GM18507 (cell line): ENCODE measurements at regions not wholly inside any gene's neighbourhood (a gene's known extent, or its start where the extent isn't known, plus 50 kb on each side); places are given as distances from the start of the nearest gene placed in this dataset.
"Not testable (repeated sequence)": the region's sequence is repeated elsewhere in the genome, so short reads cannot be mapped to it uniquely, and the experiment has no call there.

Experiments
- DNase-seq: peaks from one replicate; pipeline ENCODE4 v3.0.0; 2011; ENCODE audit warnings: low read depth; ENCODE audit not compliant: insufficient read length; ENCODE audit errors: extremely low spot score
- FAIRE-seq: peaks from 2 replicates; lab custom pipeline; 2011; peaks lifted over from hg19 to GRCh38; lab: Jason Lieb, UNC

DNA sequence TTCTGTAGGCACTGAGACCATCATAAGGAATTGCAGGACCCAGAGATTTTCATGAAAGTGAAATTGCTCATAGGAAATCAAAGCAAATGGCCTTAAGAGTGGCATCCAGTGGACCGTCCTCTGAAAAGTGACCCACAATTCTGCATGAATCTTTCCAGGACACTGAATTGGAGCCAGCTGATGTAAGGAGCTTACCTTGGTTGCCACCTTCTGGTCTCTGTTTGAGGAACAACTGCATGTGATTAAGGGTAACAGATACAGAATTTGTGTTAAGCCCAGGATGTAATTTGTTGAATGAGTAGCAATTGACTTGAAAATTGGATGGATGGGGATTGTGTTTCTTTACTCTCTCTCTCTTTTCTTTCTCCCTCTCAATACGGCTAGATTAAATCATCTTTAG, 49.9 kb upstream of the GAS1 start:
- FAIRE-seq, result no peak

DNA sequence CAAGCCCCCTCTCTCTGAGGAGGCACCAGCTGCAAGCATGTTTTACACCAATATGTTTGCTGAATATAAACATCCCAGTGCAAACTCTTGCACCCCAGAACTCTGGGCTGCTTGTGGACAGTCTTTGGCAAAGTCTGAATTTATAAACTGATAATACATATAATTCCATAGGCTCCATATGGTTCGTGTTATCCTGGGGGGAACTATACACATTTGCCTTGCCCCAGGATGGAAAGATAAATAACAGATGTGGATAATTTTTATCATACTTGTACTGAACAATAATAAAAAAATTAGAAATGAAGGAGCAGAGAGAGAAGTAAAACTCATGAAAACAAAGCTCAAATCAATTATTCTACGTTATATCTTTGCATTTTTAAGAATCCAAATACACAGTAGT, 50.6 kb upstream of the GAS1 start:
- DNase-seq, result no peak

More for the DNA sequence above, 49.9 kb upstream of the GAS1 start:
- no peak for DNase-seq

DNA sequence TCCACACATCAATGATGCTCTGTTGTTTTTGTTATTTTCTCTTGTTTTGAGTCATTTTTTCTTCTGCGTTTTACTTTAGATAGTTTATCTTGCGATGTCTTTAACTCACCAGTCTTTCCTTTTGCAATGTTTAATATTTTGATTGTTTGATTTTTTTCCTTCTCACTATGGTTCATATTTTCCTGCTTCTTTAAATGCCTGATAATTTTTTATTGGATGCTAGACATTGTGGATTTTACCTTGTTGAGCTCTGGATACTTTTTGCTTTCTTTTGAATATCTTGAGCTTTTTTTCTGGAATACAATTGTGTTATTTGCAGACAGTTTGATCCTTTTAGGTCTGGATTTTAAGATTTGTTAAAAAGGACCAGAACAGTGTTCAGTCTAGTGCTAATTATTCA, 55.2 kb upstream of the GAS1 start:
- DNase-seq (no peak), FAIRE-seq (no peak)

More for the DNA sequence above, 50.6 kb upstream of the GAS1 start:
- no peak for FAIRE-seq

DNA sequence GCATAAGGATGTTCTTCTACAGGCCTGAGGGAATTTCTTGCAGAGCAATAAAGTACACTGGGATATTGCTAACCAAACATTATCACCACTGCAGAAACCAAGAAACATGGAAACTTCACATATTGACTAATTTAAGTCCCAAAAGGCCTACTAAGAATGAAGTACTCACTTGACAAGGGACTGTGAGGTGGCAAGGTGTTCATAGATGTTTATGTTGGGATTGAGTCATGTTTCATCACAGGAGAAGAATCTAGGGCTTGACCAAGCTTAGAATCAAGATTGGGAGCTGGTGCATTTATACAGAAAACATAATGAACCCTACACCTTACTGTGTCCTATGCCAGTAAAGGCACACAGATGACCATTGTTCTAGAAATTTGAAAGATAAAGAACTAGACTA, 56.7 kb upstream of the GAS1 start:
- no peak for DNase-seq
- FAIRE-seq, result no peak

DNA sequence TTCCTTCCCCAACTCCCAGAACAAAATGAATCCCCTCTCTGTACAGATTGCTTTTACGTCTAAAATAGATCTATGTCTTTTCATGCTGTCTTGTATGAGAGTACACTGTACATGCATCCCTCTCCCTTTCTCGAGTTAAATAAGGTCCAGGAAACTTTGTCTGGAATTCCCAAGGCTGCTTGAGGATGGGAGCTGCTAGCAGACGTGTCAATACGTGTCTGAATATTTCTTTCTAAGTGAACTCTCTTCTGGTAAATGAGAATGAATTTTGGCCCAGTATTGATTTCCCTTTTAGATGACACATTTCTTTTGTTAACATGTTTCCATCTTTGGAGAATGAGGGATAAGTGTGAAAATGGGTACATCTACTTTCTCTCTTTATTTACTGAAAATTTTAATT, 59.6 kb upstream of the GAS1 start:
- DNase-seq, result no peak
- no peak for FAIRE-seq

DNA sequence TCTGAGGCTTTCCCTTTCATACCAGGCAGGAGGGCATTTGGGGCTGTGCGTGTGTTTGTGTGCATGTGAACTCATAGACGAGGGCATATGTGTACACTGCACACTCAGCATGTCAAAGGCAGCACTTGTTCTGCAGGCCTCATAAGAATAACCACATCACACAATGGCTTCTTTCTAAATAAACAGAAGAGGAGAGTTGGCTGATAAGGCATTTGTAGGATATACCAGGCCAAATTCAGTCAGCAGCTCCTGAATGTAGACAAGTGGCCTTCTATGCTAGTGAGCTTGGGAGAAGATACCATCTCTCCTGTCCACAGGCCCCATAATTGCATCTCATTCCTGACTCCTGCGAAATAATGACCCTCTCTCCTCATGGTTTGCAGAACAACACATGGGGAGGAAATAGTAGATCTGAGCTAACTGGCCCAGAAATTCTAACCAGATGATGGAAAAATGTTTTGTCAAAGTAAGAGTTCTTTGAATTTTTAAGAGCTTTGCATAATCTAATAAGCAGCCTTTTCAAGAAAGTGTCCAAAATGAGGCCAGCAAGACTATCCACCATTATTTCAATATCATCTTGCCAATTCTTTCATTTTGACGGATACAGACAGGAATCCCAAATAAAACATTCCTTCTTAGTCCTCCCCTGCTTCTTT, 60.5 kb upstream of the GAS1 start:
- DNase-seq (no peak), FAIRE-seq (no peak)

DNA sequence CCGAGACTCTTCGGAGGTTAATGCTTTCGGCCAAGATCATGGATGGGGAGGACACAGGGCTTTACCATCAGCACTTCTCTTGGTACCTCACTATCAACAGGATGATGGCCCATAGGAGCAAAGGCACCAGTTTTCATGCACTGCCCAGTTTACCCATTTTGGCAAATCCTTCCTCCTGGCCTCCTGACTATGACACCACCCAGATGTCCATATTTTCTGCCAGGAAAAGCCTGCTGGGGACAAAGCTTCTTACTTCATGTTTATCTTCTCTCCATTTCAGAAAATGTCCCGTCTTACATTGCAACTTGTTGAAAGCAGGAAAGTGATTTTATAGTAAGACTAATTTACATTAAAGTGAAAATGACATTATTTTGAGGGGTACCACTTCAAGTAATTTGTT, 61.4 kb upstream of the GAS1 start:
- FAIRE-seq (no peak), DNase-seq (no peak)

DNA sequence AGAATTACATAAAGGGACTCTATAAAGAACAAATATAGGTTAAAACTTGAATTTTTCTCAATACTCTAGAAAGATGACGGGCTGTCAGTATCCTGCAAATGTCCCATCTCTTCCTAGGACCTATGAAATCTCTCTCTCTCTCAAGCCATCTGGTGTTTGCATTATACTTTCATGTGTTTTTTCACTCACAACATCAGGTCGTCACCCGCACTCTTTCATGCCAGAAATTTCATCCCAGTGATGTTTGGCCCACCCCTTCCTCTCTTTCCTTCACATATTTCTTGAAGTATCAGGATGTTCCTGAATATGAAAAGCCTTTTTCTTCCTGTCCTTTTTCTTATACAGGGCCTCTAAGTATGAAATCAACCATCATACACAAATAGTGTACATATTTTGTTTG, 63.3 kb upstream of the GAS1 start:
- no peak for FAIRE-seq
- DNase-seq, result no peak

DNA sequence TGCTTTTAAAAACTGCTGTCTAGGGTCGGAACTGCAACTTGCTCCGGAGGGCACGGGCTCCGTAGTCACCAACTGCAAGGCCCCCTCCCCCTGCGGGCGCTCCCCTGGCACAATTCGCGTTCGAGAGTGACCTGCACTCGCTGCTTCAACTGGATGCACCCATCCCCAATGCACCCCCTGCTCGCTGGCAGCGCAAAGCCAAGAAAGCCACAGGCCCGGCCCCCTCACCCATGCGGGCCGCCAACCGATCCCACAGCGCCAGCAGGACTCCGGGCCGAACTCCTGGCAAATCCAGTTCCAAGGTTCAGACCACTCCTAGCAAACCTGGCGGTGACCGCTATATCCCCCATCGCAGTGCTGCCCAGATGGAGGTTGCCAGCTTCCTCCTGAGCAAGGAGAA, 64.2 kb upstream of the GAS1 start:
- no peak for FAIRE-seq
- DNase-seq, result no peak

DNA sequence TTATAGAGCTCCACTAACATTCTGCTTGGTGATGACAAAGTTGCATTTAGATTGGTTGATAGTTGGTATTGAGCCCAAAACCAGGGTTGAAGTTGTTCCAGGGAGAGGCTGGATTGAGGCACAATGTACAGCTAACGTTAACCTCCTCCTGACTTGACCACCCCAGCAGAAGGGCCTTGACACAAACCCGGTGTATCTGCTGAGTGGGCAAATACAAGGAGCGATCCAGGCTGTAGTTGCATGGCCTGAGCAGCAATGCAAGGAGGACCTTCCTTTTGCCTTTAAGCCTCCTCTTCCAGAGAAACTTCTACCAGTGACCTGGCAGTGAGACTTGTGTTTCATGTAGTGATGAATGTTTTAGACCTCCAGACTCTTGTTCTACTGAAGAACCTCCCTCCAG, 66.2 kb upstream of the GAS1 start:
- FAIRE-seq, result no peak
- no peak for DNase-seq

DNA sequence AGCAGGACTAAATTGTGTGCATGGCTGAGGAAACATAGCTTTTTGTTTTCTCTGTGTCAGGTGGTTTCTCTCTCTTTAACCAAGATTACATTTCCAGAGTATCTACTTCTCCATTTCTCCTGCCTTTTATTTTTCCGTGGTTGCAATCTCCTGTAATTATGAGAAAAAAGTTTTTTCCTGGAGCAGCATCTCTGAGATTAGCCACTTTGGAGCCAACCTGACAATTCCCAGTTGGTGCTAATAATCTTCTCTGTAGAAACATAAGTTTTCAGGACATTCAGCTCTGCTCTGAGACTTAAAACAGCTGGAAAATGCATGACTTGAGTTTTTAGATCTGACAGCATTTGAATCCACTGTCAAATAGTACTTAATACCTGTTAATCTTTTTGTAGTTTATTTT, 67.1 kb upstream of the GAS1 start:
- FAIRE-seq (no peak), DNase-seq (no peak)

DNA sequence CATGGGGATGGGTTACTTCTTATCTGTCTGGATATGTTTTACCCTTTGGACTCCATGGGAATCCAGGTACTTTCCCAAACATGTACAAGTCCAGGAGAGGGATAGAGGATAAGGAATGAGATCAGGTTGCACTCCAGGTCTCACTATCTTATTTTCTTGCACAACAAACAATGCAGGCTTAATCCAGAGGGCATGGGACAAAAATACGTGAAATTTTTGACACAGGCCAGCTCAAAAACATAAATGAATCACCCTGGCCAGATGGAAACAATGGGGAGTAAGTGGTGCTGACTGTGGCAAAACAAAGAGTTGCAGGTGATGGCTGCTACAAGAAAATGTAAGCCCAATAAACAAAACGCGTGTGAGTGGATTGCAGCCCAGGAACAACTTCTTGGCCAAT, 69.4 kb upstream of the GAS1 start:
- DNase-seq, result no peak
- FAIRE-seq, result no peak

DNA sequence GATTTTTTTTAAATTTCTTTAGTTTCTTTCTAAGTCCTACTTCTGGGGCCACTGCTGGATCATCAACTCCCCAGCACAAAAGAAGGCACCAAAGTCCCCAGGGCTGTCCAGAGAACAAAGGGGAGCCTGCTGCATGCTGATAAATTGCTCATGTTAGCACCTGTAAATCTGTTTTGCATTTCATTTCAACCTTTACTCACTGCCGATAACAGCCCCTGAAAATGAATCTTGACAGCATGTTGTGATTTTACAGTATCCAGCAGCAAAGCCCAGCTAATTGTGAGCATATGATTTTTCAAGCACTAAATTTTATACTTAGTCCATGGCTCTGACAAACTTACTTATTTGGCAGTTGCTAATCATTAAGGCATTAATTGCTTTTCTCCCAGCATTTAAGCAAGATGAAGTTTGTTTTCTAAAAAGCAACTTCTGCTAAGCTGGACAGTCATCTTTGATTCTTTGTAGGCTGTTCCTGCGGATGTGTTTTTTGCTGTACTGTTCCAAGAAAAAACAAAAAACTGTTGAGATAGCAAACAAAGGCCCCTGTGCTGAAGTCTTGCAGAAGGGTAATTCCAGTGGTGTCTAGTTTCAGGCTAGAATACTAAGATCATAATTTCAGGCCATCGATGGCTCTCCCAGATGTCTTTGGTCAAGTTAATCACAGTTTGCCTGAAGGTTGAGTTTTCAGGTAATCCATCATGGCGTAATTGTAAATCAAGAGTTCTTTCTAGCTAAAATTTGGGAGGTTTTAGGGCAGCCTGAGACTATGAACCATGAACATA, 73.1 kb upstream of the GAS1 start:
- DNase-seq, result no peak
- FAIRE-seq, result no peak

DNA sequence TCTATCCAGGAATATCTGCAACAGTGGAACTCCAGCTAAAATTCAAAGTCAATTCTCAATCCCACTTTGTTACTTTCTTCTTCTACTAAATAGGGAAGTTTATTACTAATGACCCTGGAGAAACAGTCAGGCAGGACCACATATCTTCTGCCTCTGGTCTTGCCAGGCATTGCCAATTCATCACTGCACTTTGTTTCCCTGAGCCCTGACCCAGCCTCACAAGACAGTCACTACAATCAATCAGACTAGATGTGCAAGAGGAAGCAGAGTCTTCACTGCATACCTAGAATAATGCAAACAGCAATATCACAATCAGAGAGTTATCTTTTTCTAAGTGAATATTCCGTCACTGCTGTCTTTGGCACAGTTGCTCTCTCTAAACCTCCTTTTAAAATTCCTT, 74.9 kb upstream of the GAS1 start:
- FAIRE-seq (no peak), DNase-seq (no peak)

DNA sequence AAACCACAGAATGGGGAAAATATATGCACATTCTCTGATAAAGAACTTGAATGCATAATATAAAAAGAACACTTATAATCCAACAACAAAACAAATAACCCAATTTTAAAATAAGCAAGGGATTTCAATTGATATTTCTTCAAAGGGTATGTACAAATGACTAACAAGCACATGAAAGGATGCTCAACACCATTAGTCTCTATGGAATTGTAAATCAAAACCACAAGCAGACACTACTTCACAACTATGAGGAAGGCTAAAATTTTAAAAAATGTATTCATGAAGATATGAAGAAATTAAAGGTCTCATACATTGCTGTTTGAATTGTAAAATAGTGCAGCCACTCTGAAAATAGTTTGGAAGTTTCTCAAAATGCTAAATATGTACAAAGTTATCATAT, 78.9 kb upstream of the GAS1 start:
- FAIRE-seq (no peak), DNase-seq (no peak)

DNA sequence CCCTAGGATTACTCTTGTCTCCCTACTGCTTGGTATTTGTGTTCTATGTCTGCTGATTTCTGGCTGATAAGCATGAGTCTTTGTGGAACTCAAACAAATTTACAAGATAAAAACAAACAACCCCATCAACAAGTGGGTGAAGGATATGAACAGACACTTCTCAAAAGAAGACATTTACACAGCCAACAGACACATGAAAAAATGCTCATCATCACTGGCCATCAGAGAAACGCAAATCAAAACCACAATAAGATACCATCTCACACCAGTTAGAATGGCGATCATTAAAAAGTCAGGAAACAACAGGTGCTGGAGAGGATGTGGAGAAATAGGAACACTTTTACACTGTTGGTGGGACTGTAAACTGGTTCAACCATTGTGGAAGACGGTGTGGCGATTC, 81.5 kb upstream of the GAS1 start:
- FAIRE-seq, DNase-seq: not testable (repeated sequence)

DNA sequence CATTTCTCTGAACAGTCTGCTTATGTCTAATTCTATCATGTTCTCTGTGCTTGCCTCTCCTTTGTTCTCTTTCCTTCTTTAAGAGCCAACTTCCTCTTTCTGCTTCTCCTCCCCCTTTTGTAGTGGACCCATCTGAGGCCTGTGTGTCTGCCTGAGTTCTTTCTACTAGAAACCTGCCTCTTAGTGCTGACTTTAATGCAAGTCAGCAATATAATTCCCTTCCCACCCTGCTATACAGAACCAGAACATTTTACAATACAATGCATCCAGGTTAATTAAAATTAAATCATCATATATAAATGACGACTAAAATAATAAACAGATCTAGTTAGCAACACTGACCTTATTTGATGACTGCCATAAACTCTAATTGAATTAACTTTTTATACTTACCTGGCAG, 82.6 kb upstream of the GAS1 start:
- FAIRE-seq, result no peak
- no peak for DNase-seq

DNA sequence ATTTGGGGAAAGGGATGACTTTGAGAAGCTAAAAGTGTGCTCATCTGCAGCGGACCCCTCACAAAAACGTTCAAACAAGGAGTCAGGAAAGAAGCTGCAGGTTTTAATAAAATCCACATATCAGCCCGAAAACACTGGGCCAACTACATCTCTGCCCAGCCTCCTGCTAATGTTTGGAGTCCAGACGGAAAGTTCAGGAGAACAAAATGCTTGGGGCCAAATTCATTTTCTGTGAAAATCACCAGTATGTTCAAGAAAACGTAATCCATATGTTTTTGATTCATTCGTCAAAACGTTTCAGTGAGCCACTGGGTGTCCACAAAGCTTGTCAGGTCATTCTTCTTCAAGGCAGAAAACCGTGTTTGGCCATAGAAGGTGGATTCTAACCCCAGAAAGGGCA, 87.5 kb upstream of the GAS1 start:
- DNase-seq (no peak), FAIRE-seq (no peak)

DNA sequence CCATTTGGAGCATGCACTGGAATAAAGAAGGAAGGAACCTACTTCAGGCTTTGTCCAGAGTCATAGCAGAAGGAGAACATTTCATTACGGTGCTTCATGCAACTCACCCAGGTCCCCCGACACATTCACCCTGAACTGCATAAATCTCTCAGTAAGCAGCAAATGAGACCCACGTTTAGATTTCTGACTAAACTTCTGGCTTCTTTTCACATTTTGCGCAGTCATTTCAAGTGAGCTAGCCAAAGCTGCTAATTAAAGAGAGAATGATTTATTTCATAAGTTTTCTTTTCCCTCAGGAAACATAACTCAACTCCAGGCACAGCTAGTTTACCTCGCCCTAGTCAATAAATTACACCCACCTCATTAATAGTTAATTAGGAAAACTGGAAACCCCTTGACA, 88.6 kb upstream of the GAS1 start:
- no peak for DNase-seq

DNA sequence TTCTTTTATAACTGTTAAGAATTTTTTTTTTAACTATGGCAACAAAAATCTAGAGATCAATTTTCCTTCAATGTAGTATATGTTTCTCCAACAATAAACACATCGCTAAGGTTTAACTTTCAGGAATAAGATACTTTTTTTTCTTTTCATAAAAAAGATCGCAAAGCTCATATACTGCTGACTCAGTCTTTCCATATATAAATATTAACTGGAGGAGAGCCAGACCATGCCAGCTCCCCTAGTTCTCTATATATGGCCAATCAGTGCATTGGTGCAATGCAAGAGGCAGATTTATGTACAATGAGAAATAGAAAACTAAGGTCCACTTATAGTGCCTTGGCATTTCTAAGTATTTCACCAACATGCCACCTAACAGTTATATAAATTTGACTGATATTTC, 89.2 kb upstream of the GAS1 start:
- no peak for FAIRE-seq
- no peak for DNase-seq

More for the DNA sequence above, 88.6 kb upstream of the GAS1 start:
- FAIRE-seq, result no peak

DNA sequence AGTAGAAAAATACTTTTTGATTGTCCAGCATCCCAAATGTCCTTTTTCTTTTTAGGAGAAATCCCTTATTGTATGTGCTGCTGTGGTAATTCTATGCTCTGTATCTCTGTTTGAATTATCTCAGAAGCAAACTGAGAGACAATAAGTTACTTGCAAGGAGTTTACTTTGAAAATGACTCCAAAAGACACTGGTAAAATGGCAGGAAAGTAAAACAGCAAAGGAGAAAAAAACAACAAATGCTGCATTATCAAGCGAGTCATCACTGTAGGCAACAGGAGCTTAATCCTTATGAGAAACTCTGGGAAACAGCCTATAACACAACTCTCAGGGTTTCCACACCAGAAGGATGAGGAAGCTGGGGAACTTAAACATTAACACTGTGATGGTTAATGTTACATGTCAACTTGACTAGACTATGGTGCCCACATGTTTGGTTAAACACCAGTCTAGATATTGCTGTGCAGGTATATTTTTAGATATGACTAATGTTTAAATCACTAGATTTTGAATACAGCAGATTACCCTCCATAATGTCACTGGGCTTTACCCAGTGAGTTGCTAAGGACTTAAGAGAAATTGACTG, 92.6 kb upstream of the GAS1 start:
- DNase-seq (no peak), FAIRE-seq (no peak)
